CD4-positive, alpha-beta memory T cell (primary cell): ENCODE measurements at regions not wholly inside any gene's neighbourhood (a gene's known extent, or its start where the extent isn't known, plus 50 kb on each side); places are given as distances from the start of the nearest gene placed in this dataset.

ENCODE experiments used
- CTCF ChIA-PET: fragments of 350-600 bp; sonication (Branson Sonifier 250); formaldehyde crosslinking; loops from one replicate; lab custom pipeline; 2021; ENCODE audit warnings: inconsistent platforms; ENCODE audit not compliant: partially characterized antibody; lab: Charles Lee
- POLR2A ChIA-PET: fragments of 350-600 bp; sonication (Branson Sonifier 250); formaldehyde crosslinking; loops from one replicate; lab custom pipeline; 2021; ENCODE audit not compliant: partially characterized antibody; lab: Charles Lee
- DNase-seq, 5 donors: peaks; one replicate each; pipeline versions ENCODE4 v3.0.0 to v3.0.0-alpha.2; 2020 to 2022; ENCODE audit warnings: mixed read lengths in 1 of 5
- H3K27ac ChIP-seq: one replicate; pipeline ENCODE4 v1.7.0; 2013; ENCODE audit warnings: low read depth, low read length
- H3K27me3 ChIP-seq: 2 replicates; pipeline ENCODE4 v1.7.0; 2013; ENCODE audit warnings: mild to moderate bottlenecking, low read length, moderate library complexity; ENCODE audit not compliant: insufficient read depth
- H3K36me3 ChIP-seq: 2 replicates; pipeline ENCODE4 v1.7.0; 2013; ENCODE audit warnings: mild to moderate bottlenecking, low read length, moderate library complexity; ENCODE audit not compliant: insufficient read depth
- H3K4me1 ChIP-seq: 2 replicates; pipeline ENCODE4 v1.7.0; 2013; ENCODE audit warnings: mild to moderate bottlenecking, low read length, moderate library complexity; ENCODE audit not compliant: insufficient read depth
- H3K4me3 ChIP-seq, 2 donors: one replicate each; pipeline ENCODE4 v1.7.0; 2013; ENCODE audit warnings: low read length in 2 of 2, mild to moderate bottlenecking in 1 of 2
- H3K9me3 ChIP-seq, 2 donors: one replicate each; pipeline ENCODE4 v1.7.0; 2013; ENCODE audit warnings: low read length in 2 of 2, control low read depth in 1 of 2; ENCODE audit not compliant: control insufficient read depth in 1 of 2
- H3K27ac Mint-ChIP-seq, 7 donors: one replicate each; pipeline ENCODE4 v1.8.0; 2020 to 2021; ENCODE audit warnings: mixed read lengths in 7 of 7, mild to moderate bottlenecking in 6 of 7, inconsistent platforms in 3 of 7, moderate library complexity in 3 of 7
- H3K27me3 Mint-ChIP-seq, 2 donors: one replicate each; pipeline ENCODE4 v1.8.0; 2020 to 2021; ENCODE audit warnings: mixed read lengths in 2 of 2
- H3K36me3 Mint-ChIP-seq, 2 donors: one replicate each; pipeline ENCODE4 v1.8.0; 2020 to 2021; ENCODE audit warnings: mixed read lengths in 2 of 2, inconsistent platforms in 1 of 2, mild to moderate bottlenecking in 1 of 2
- H3K4me1 Mint-ChIP-seq, 4 donors: one replicate each; pipeline ENCODE4 v1.8.0; 2020 to 2021; ENCODE audit warnings: mixed read lengths in 4 of 4, mild to moderate bottlenecking in 1 of 4
- H3K4me3 Mint-ChIP-seq, 8 donors: one replicate each; pipeline ENCODE4 v1.8.0; 2020 to 2021; ENCODE audit warnings: mixed read lengths in 8 of 8, mild to moderate bottlenecking in 7 of 8, moderate library complexity in 6 of 8, inconsistent platforms in 3 of 8
- H3K9me3 Mint-ChIP-seq, 8 donors: one replicate each; pipeline ENCODE4 v1.8.0; 2020 to 2021; ENCODE audit warnings: mixed read lengths in 8 of 8, mild to moderate bottlenecking in 5 of 8, inconsistent platforms in 3 of 8, moderate library complexity in 1 of 8
- intact Hi-C: fragments of 100-400 bp; cut with micrococcal nuclease; formaldehyde crosslinking; loops from one replicate; pipeline ENCODE4 v1.15.1; 2023

- H3K4me3 Mint-ChIP-seq = peak overlapping the region; percentile 90 to 100 (median 95)
- peak overlapping the region; percentile 73 for H3K27ac ChIP-seq
- peaks cover 27 to 92% (median 48%) of the 10 kb centered on the region in 4 donors for H3K4me1 Mint-ChIP-seq
- peak overlapping the region; percentile 94 to 96 for H3K4me3 ChIP-seq
- ChIA-PET CTCF (interaction anchor here (1.1 to 3.4 kb wide), 9 partner anchors 10 to 119 kb away, joined by 3 to 32 read pairs (median 6); no protein-coding TSS in a partner anchor), POLR2A (interaction anchor here (1.3 to 97.0 kb wide), 10 partner anchors 18 to 680 kb away, joined by 3 to 6031 read pairs (median 20); partner anchors contain the start of genes TMC8 and TNRC6C)
- H3K27me3 Mint-ChIP-seq = no peaks in the 10 kb centered on the region
- no peak for DNase-seq
- no peaks in the 10 kb centered on the region for H3K27me3 ChIP-seq
- peaks cover 6% of the 10 kb centered on the region for H3K36me3 ChIP-seq
- H3K9me3 Mint-ChIP-seq = peaks cover 0 to 6% (median 0%) of the 10 kb centered on the region in 8 donors
- H3K4me1 ChIP-seq = peaks cover 64% of the 10 kb centered on the region
- H3K27ac Mint-ChIP-seq = peak overlapping the region; percentile 81 to 100 (median 98)
- intact Hi-C loops = loop anchor here (1.0 to 5.0 kb wide), 3 partner anchors 9 to 677 kb away; partner anchors contain the start of gene TMC6
- H3K9me3 ChIP-seq = no peaks in the 10 kb centered on the region
- H3K36me3 Mint-ChIP-seq = peaks cover 21 to 53% of the 10 kb centered on the region in 2 donors
Measured at GRCh38 chr17:77450742-77451244, 310.0 kb downstream of the SEC14L1 start.

GRCh38 chr17:77451245-77451893, 310.6 kb downstream of the SEC14L1 start:
- peak overlapping the region; percentile 81 to 100 (median 98) for H3K27ac Mint-ChIP-seq
- DNase-seq = peak; percentile 65 to 83 (median 73)
- intact Hi-C loops = loop anchor here (1.0 to 5.0 kb wide), 3 partner anchors 8 to 676 kb away; partner anchors contain the start of gene TMC6
- ChIA-PET CTCF (interaction anchor here (0.9 to 3.9 kb wide), 13 partner anchors 10 to 120 kb away, joined by 3 to 32 read pairs (median 6); no protein-coding TSS in a partner anchor), POLR2A (interaction anchor here (1.3 to 97.0 kb wide), 11 partner anchors 17 to 679 kb away, joined by 3 to 6031 read pairs (median 10); partner anchors contain the start of genes TMC8 and TNRC6C)
- no peaks in the 10 kb centered on the region for H3K27me3 Mint-ChIP-seq
- Histone ChIP-seq H3K4me1 (peaks cover 61% of the 10 kb centered on the region), H3K36me3 (peaks cover 6% of the 10 kb centered on the region), H3K9me3 (no peaks in the 10 kb centered on the region), H3K4me3 (peak overlapping the region; percentile 94 to 96), H3K27me3 (no peaks in the 10 kb centered on the region), H3K27ac (peak overlapping the region; percentile 73)
- peaks cover 25 to 91% (median 45%) of the 10 kb centered on the region in 4 donors for H3K4me1 Mint-ChIP-seq
- H3K9me3 Mint-ChIP-seq = peaks cover 0 to 6% (median 0%) of the 10 kb centered on the region in 8 donors
- H3K36me3 Mint-ChIP-seq = peaks cover 22 to 51% of the 10 kb centered on the region in 2 donors
- peak overlapping the region; percentile 90 to 100 (median 96) for H3K4me3 Mint-ChIP-seq

- no peak for DNase-seq
- Histone ChIP-seq H3K4me3 (peak overlapping the region; percentile 94 to 96), H3K4me1 (peaks cover 61% of the 10 kb centered on the region), H3K27ac (peak overlapping the region; percentile 73), H3K27me3 (no peaks in the 10 kb centered on the region), H3K9me3 (no peaks in the 10 kb centered on the region), H3K36me3 (peaks cover 6% of the 10 kb centered on the region)
- Mint-ChIP-seq H3K27ac (peak overlapping the region; percentile 81 to 100 (median 98)), H3K4me1 (peaks cover 19 to 91% (median 40%) of the 10 kb centered on the region in 4 donors), H3K9me3 (peaks cover 0 to 6% (median 0%) of the 10 kb centered on the region in 8 donors), H3K4me3 (peak overlapping the region; percentile 90 to 100 (median 96)), H3K36me3 (peaks cover 22 to 53% of the 10 kb centered on the region in 2 donors), H3K27me3 (no peaks in the 10 kb centered on the region)
- ChIA-PET POLR2A (interaction anchor here (1.3 to 97.0 kb wide), 13 partner anchors 17 to 678 kb away, joined by 3 to 6031 read pairs (median 7); partner anchors contain the start of genes TMC8 and TNRC6C), CTCF (interaction anchor here (0.9 to 3.9 kb wide), 13 partner anchors 8 to 121 kb away, joined by 3 to 32 read pairs (median 7); no protein-coding TSS in a partner anchor)
- intact Hi-C loops = loop anchor here (1.0 to 5.0 kb wide), 3 partner anchors 7 to 675 kb away; partner anchors contain the start of gene TMC6
Measured at GRCh38 chr17:77451894-77452852, 311.4 kb downstream of the SEC14L1 start.

- Histone ChIP-seq H3K27me3 (no peaks in the 10 kb centered on the region), H3K27ac (peak overlapping the region; percentile 73), H3K4me3 (peak overlapping the region; percentile 94 to 100), H3K36me3 (peaks cover 6% of the 10 kb centered on the region), H3K4me1 (peaks cover 61% of the 10 kb centered on the region), H3K9me3 (no peaks in the 10 kb centered on the region)
- Mint-ChIP-seq H3K27ac (peak overlapping the region; percentile 81 to 100 (median 98)), H3K9me3 (peaks cover 0 to 6% (median 0%) of the 10 kb centered on the region in 8 donors), H3K4me1 (peaks cover 23 to 92% (median 45%) of the 10 kb centered on the region in 4 donors), H3K27me3 (no peaks in the 10 kb centered on the region), H3K4me3 (peak overlapping the region; percentile 90 to 100 (median 96)), H3K36me3 (peaks cover 26 to 60% of the 10 kb centered on the region in 2 donors)
- DNase-seq = peak in 4 of 5 donors; percentile 65 to 76 (median 67)
- ChIA-PET POLR2A (interaction anchor here (1.0 to 97.0 kb wide), 18 partner anchors 15 to 677 kb away, joined by 3 to 6031 read pairs (median 6); partner anchors contain the start of genes TMC6, TMC8 and TNRC6C), CTCF (interaction anchor here (0.7 to 3.9 kb wide), 13 partner anchors 10 to 127 kb away, joined by 3 to 32 read pairs (median 6); no protein-coding TSS in a partner anchor)
- intact Hi-C loops = loop anchor here (1.0 to 5.0 kb wide), 2 partner anchors 8 to 674 kb away; partner anchors contain the start of gene TMC6
Measured at GRCh38 chr17:77453613-77454241, 313.0 kb downstream of the SEC14L1 start.

GRCh38 chr17:77454242-77455095, 313.7 kb downstream of the SEC14L1 start:
- ChIA-PET POLR2A (interaction anchor here (1.0 to 97.0 kb wide), 15 partner anchors 14 to 676 kb away, joined by 3 to 6031 read pairs (median 8); partner anchors contain the start of genes TMC6, TMC8 and TNRC6C), CTCF (interaction anchor here (0.7 to 3.9 kb wide), 11 partner anchors 9 to 123 kb away, joined by 3 to 22 read pairs (median 6); no protein-coding TSS in a partner anchor)
- peaks cover 0 to 3% (median 0%) of the 10 kb centered on the region in 8 donors for H3K9me3 Mint-ChIP-seq
- Histone ChIP-seq H3K36me3 (peaks cover 6% of the 10 kb centered on the region), H3K27ac (peak overlapping the region; percentile 73), H3K4me3 (peak overlapping the region; percentile 94 to 100), H3K4me1 (peaks cover 61% of the 10 kb centered on the region), H3K9me3 (no peaks in the 10 kb centered on the region), H3K27me3 (no peaks in the 10 kb centered on the region)
- peaks cover 26 to 62% of the 10 kb centered on the region in 2 donors for H3K36me3 Mint-ChIP-seq
- intact Hi-C loops = loop anchor here (5.0 kb wide), 3 partner anchors 38 to 673 kb away; partner anchors contain the start of gene TMC6
- H3K27ac Mint-ChIP-seq = peak overlapping the region; percentile 81 to 100 (median 98)
- H3K4me3 Mint-ChIP-seq = peak overlapping the region; percentile 90 to 100 (median 96)
- H3K27me3 Mint-ChIP-seq = no peaks in the 10 kb centered on the region
- peaks cover 24 to 92% (median 45%) of the 10 kb centered on the region in 4 donors for H3K4me1 Mint-ChIP-seq
- DNase-seq = no peak
